Hepatocyte (in vitro differentiated cells): ENCODE measurements at regions not wholly inside any gene's neighbourhood (a gene's known extent, or its start where the extent isn't known, plus 50 kb on each side); places are given as distances from the start of the nearest gene placed in this dataset.

ENCODE experiments used
- CTCF ChIP-seq: fragments of 200-600 bp; sonication (generic); IDR thresholded peaks from 2 replicates; pipeline ENCODE4 v1.5.1; 2016; ENCODE audit warnings: antibody characterized with exemption, mild to moderate bottlenecking; ENCODE audit not compliant: poor library complexity
- EZH2 ChIP-seq: fragments of 200-600 bp; sonication (generic); IDR thresholded peaks from 2 replicates; pipeline ENCODE4 v1.6.1; 2016; ENCODE audit warnings: antibody characterized with exemption, mild to moderate bottlenecking, borderline replicate concordance
- EZH2phosphoT487 ChIP-seq: fragments of 200-600 bp; sonication (generic); IDR thresholded peaks from one replicate; pipeline ENCODE4 v1.6.1; 2018; ENCODE audit warnings: antibody characterized with exemption, mild to moderate bottlenecking, low read depth, moderate library complexity; ENCODE audit not compliant: unreplicated experiment, severe bottlenecking

GRCh38 chr10:132469197-132469884 lies 68.2 kb upstream of the INPP5A start:
- TF ChIP-seq CTCF (no peak), EZH2 (no peak), EZH2phosphoT487 (no peak)
